Neural cell (in vitro differentiated cells): ENCODE measurements at regions not wholly inside any gene's neighbourhood (a gene's known extent, or its start where the extent isn't known, plus 50 kb on each side); places are given as distances from the start of the nearest gene placed in this dataset.
"Not testable (repeated sequence)": the region's sequence is repeated elsewhere in the genome, so short reads cannot be mapped to it uniquely, and the experiment has no call there.

Source experiments
- H2AFZ ChIP-seq: fragments of 200-600, 300-800 bp; sonication (generic), shearing (Covaris generic); 2 replicates; pipeline ENCODE4 v1.6.0; 2014; ENCODE audit warnings: low read depth, mild to moderate bottlenecking, antibody characterized with exemption, low read length, moderate library complexity
- H3F3A ChIP-seq: fragments of 200-600 bp; shearing (Covaris generic); 2 replicates; pipeline ENCODE4 v1.6.1; 2016; ENCODE audit warnings: mild to moderate bottlenecking, moderate library complexity, mixed read lengths, antibody characterized with exemption, low read length; ENCODE audit not compliant: insufficient read depth, poor library complexity, severe bottlenecking
- H3K27ac ChIP-seq: fragments of 200-600, 300-800 bp; sonication (generic), shearing (Covaris generic); 2 replicates; pipeline ENCODE4 v1.5.1; 2014; ENCODE audit warnings: mild to moderate bottlenecking, low read length, moderate library complexity
- H3K27me3 ChIP-seq: fragments of 300-800, 200-600 bp; sonication (generic), shearing (Covaris generic); 2 replicates; pipeline ENCODE4 v1.6.0; 2014; ENCODE audit warnings: mild to moderate bottlenecking, low read depth, low read length, moderate library complexity; ENCODE audit not compliant: insufficient read depth
- H3K36me3 ChIP-seq: fragments of 300-800, 200-600 bp; sonication (generic), shearing (Covaris generic); 2 replicates; pipeline ENCODE4 v1.5.1; 2014; ENCODE audit warnings: mild to moderate bottlenecking, antibody characterized with exemption, low read length, moderate library complexity; ENCODE audit not compliant: insufficient read depth
- H3K4me2 ChIP-seq: fragments of 300-800, 200-600 bp; sonication (generic), shearing (Covaris generic); 2 replicates; pipeline ENCODE4 v1.6.0; 2014; ENCODE audit warnings: mild to moderate bottlenecking, low read length
- H3K4me3 ChIP-seq: fragments of 300-800, 200-600 bp; sonication (generic), shearing (Covaris generic); 2 replicates; pipeline ENCODE4 v1.5.1; 2014; ENCODE audit warnings: mild to moderate bottlenecking, low read length, moderate library complexity
- H3K79me2 ChIP-seq: fragments of 200-600 bp; shearing (Covaris generic); replicated peaks from 2 replicates; pipeline ENCODE4 v1.6.0; 2014; ENCODE audit warnings: mild to moderate bottlenecking, low read length, moderate library complexity; ENCODE audit not compliant: insufficient read depth
- H3K9ac ChIP-seq: fragments of 300-800, 200-600 bp; sonication (generic), shearing (Covaris generic); 2 replicates; pipeline ENCODE4 v1.6.1; 2016; ENCODE audit warnings: mild to moderate bottlenecking, low read length, mixed read lengths
- H3K9me2 ChIP-seq: fragments of 200-600 bp; shearing (Covaris generic); 2 replicates; pipeline ENCODE4 v1.6.1; 2016; ENCODE audit warnings: mild to moderate bottlenecking, low read length, mixed read lengths; ENCODE audit not compliant: insufficient read depth
- H3K9me3 ChIP-seq: fragments of 200-600, 300-800 bp; sonication (generic), shearing (Covaris generic); 2 replicates; pipeline ENCODE4 v1.6.1; 2016; ENCODE audit warnings: mild to moderate bottlenecking, mixed run types, low read length, moderate library complexity, mixed read lengths
- H4K20me1 ChIP-seq: fragments of 200-600 bp; shearing (Covaris generic); 2 replicates; pipeline ENCODE4 v1.6.1; 2016; ENCODE audit warnings: mild to moderate bottlenecking, mixed run types; ENCODE audit not compliant: insufficient read depth
- CTCF ChIP-seq: fragments of 450-650 bp; IDR thresholded peaks from 2 replicates; pipeline ENCODE4 v1.5.1; 2014; ENCODE audit warnings: antibody characterized with exemption, mild to moderate bottlenecking, moderate library complexity; ENCODE audit not compliant: poor library complexity, severe bottlenecking
- EP300 ChIP-seq: fragments of 450-650 bp; conservative IDR thresholded peaks from 2 replicates; pipeline ENCODE4 v1.6.1; 2014; ENCODE audit warnings: antibody characterized with exemption, mild to moderate bottlenecking, moderate library complexity; ENCODE audit not compliant: poor library complexity, severe bottlenecking
- MXI1 ChIP-seq: fragments of 450-650 bp; conservative IDR thresholded peaks from 2 replicates; pipeline ENCODE4 v1.6.1; 2014; ENCODE audit warnings: antibody characterized with exemption, mild to moderate bottlenecking; ENCODE audit not compliant: poor library complexity, severe bottlenecking
- POLR2AphosphoS5 ChIP-seq: IDR thresholded peaks from 2 replicates; pipeline ENCODE4 v1.6.1; 2012
- REST ChIP-seq: IDR thresholded peaks from 2 replicates; pipeline ENCODE4 v1.6.1; 2012; ENCODE audit warnings: borderline replicate concordance
- SMC3 ChIP-seq: fragments of 450-650 bp; conservative IDR thresholded peaks from 2 replicates; pipeline ENCODE4 v1.6.1; 2014; ENCODE audit warnings: antibody characterized with exemption, mild to moderate bottlenecking, moderate library complexity; ENCODE audit not compliant: poor library complexity

- TF ChIP-seq EP300 (peak; percentile 46), POLR2AphosphoS5 (peak; percentile 18), MXI1 (no peak)
- no peaks in the 10 kb centered on the region for H3K9me2 ChIP-seq
- H4K20me1 ChIP-seq = no peaks in the 10 kb centered on the region
- H2AFZ ChIP-seq = no peak overlapping the region
- no peaks in the 10 kb centered on the region for H3K36me3 ChIP-seq
- no peak overlapping the region for H3K27ac ChIP-seq
- no peaks in the 10 kb centered on the region for H3K9me3 ChIP-seq
- H3K79me2 ChIP-seq = no peaks in the 10 kb centered on the region
- H3K4me3 ChIP-seq = no peak overlapping the region
- H3K9ac ChIP-seq = no peak overlapping the region
- no peak overlapping the region for H3K4me2 ChIP-seq
- no peaks in the 10 kb centered on the region for H3K27me3 ChIP-seq
- H3F3A ChIP-seq = no peaks in the 10 kb centered on the region
These were observed 264.7 kb downstream of the SOX9 start for GRCh38 chr17:72385475-72385874.

GRCh38 chr17:72386173-72386572, 265.4 kb downstream of the SOX9 start:
- not testable (repeated sequence) for H3K4me2 ChIP-seq, H3K9ac ChIP-seq, H3K36me3 ChIP-seq, H3K27ac ChIP-seq, H3F3A ChIP-seq, H3K9me2 ChIP-seq, H3K27me3 ChIP-seq, H2AFZ ChIP-seq, H3K4me3 ChIP-seq, H3K9me3 ChIP-seq, H4K20me1 ChIP-seq, H3K79me2 ChIP-seq

GRCh38 chr17:72386619-72387237, 265.9 kb downstream of the SOX9 start:
- H3K9me2 ChIP-seq = no peaks in the 10 kb centered on the region
- no peaks in the 10 kb centered on the region for H3F3A ChIP-seq
- TF ChIP-seq SMC3 (no peak), MXI1 (no peak), REST (no peak), POLR2AphosphoS5 (no peak), EP300 (no peak), CTCF (no peak)
- no peaks in the 10 kb centered on the region for H4K20me1 ChIP-seq
- no peak overlapping the region for H2AFZ ChIP-seq
- H3K79me2 ChIP-seq = no peaks in the 10 kb centered on the region
- H3K4me3 ChIP-seq = no peak overlapping the region
- H3K9ac ChIP-seq = no peak overlapping the region
- H3K9me3 ChIP-seq = no peaks in the 10 kb centered on the region
- H3K36me3 ChIP-seq = no peaks in the 10 kb centered on the region
- no peak overlapping the region for H3K4me2 ChIP-seq
- H3K27ac ChIP-seq = no peak overlapping the region
- H3K27me3 ChIP-seq = no peaks in the 10 kb centered on the region
